ENCODE measurements at regions not wholly inside any gene's neighbourhood (a gene's known extent, or its start where the extent isn't known, plus 50 kb on each side); places are given as distances from the start of the nearest gene placed in this dataset.
A peak's percentile ranks its signal among the peaks of the same experiment; 100 is the strongest.

DNA sequence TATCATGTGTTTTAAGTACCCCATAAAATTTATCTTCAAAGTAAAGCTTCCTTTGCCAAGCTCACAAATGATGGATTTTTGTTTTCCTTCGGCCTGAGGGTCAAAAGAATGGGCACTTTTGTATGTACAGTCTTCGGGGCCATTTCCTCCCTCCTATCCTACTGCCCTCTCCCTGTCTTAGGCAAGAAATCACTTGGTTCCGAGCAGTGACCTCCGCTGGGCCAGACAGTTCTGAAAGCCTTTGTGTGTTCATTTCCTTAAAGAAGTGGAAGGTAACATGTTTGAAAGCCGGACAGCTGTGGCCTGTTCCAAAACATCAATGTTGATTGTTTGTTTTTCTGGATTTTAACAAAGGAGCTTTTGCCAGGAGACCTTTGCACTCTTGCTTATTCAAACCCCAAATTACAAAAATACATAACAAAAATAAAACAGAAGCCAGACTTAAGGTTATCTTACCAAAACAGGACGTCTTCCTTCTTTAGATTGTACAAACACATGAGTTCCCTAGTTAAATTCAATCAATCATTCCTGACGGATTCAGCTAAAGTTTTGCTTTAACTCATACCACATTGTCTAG lies 110.6 kb upstream of the LIMCH1 start:
- Mint-ChIP-seq H3K4me3 (peak overlapping the region; percentile 1), H3K27ac (peak overlapping the region; percentile 11), H3K27me3 (no peaks in the 10 kb centered on the region), H3K9me3 (peaks cover 3% of the 10 kb centered on the region), H3K36me3 (no peaks in the 10 kb centered on the region), H3K4me1 (ENCODE audit: unreplicated experiment) (peaks cover 53% of the 10 kb centered on the region)
- TF ChIP-seq, protein P1, sequence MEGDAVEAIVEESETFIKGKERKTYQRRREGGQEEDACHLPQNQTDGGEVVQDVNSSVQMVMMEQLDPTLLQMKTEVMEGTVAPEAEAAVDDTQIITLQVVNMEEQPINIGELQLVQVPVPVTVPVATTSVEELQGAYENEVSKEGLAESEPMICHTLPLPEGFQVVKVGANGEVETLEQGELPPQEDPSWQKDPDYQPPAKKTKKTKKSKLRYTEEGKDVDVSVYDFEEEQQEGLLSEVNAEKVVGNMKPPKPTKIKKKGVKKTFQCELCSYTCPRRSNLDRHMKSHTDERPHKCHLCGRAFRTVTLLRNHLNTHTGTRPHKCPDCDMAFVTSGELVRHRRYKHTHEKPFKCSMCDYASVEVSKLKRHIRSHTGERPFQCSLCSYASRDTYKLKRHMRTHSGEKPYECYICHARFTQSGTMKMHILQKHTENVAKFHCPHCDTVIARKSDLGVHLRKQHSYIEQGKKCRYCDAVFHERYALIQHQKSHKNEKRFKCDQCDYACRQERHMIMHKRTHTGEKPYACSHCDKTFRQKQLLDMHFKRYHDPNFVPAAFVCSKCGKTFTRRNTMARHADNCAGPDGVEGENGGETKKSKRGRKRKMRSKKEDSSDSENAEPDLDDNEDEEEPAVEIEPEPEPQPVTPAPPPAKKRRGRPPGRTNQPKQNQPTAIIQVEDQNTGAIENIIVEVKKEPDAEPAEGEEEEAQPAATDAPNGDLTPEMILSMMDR (conservative IDR thresholded peaks at IDR 0.05) = no peak
- no peak for DNase-seq (ENCODE audit: extremely low spot score, unreplicated experiment)

GRCh38 chr4:41427931-41428600 lies 109.9 kb upstream of the LIMCH1 start:
- H3K36me3 Mint-ChIP-seq = peaks cover 2% of the 10 kb centered on the region
- TF ChIP-seq, protein P1 (conservative IDR thresholded peaks at IDR 0.05) = no peak
- H3K4me1 Mint-ChIP-seq (ENCODE audit: unreplicated experiment) = peaks cover 60% of the 10 kb centered on the region
- DNase-seq (ENCODE audit: extremely low spot score, unreplicated experiment) = no peak
- H3K27ac Mint-ChIP-seq = peak overlapping the region; percentile 11
- H3K4me3 Mint-ChIP-seq = no peak overlapping the region
- no peaks in the 10 kb centered on the region for H3K27me3 Mint-ChIP-seq
- H3K9me3 Mint-ChIP-seq = peaks cover 6% of the 10 kb centered on the region

DNA sequence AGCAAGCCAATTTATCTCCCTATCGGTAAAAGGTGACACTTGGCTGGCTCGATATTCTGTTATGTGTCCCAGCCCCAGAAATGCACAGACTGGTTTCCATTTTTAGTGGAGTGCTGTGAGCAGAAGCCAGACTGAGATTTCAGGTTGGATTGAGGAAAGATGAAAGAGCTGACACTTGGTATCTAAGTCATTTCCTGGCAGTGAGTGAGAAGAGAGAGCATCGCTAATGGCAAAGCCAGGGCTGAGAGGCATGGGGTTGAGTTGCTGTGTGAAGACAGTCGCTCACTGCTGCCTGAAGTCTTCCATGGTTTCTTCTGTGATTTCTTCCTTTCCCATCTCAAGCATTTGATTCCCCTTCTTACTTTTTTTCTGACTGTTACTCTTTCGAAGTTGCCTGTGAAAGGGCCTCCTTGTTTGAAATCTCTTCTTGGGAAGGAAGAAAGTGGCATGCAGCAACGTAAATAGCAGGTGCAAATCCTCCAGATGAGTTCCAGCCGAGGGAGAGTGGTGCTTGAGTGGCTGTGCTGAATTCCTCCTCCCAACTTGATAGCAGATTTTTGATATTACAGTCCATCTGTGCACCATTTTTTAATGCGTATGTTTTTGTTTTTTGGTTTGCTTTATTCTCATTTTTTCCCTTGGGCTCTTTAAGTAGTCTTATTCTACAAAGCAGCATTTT lies 109.2 kb upstream of the LIMCH1 start:
- H3K9me3 Mint-ChIP-seq = peaks cover 6% of the 10 kb centered on the region
- H3K27ac Mint-ChIP-seq = no peak overlapping the region
- TF ChIP-seq, protein P1 (conservative IDR thresholded peaks at IDR 0.05) = no peak
- H3K27me3 Mint-ChIP-seq = no peaks in the 10 kb centered on the region
- H3K4me3 Mint-ChIP-seq = no peak overlapping the region
- peaks cover 3% of the 10 kb centered on the region for H3K36me3 Mint-ChIP-seq
- H3K4me1 Mint-ChIP-seq (ENCODE audit: unreplicated experiment) = peaks cover 62% of the 10 kb centered on the region
- no peak for DNase-seq (ENCODE audit: extremely low spot score, unreplicated experiment)

GRCh38 chr4:41429280-41429669 lies 108.7 kb upstream of the LIMCH1 start:
- no peak overlapping the region for H3K4me3 Mint-ChIP-seq
- H3K27me3 Mint-ChIP-seq = no peaks in the 10 kb centered on the region
- peaks cover 58% of the 10 kb centered on the region for H3K4me1 Mint-ChIP-seq (ENCODE audit: unreplicated experiment)
- DNase-seq (ENCODE audit: extremely low spot score, unreplicated experiment) = no peak
- H3K9me3 Mint-ChIP-seq = peaks cover 6% of the 10 kb centered on the region
- TF ChIP-seq, protein P1 (conservative IDR thresholded peaks at IDR 0.05) = no peak
- peaks cover 3% of the 10 kb centered on the region for H3K36me3 Mint-ChIP-seq
- H3K27ac Mint-ChIP-seq = no peak overlapping the region

GRCh38 chr4:41430792-41431191 lies 107.2 kb upstream of the LIMCH1 start:
- TF ChIP-seq, protein P1 (conservative IDR thresholded peaks at IDR 0.05) = no peak
- H3K4me1 Mint-ChIP-seq (ENCODE audit: unreplicated experiment) = peaks cover 53% of the 10 kb centered on the region
- no peak overlapping the region for H3K27ac Mint-ChIP-seq
- H3K27me3 Mint-ChIP-seq = no peaks in the 10 kb centered on the region
- no peak overlapping the region for H3K4me3 Mint-ChIP-seq
- DNase-seq (ENCODE audit: extremely low spot score, unreplicated experiment) = no peak
- H3K9me3 Mint-ChIP-seq = peaks cover 3% of the 10 kb centered on the region
- H3K36me3 Mint-ChIP-seq = peaks cover 3% of the 10 kb centered on the region

Data from type B pancreatic cell (in vitro differentiated cells).